Spleen (tissue), 7 donors: ENCODE measurements at regions not wholly inside any gene's neighbourhood (a gene's known extent, or its start where the extent isn't known, plus 50 kb on each side); places are given as distances from the start of the nearest gene placed in this dataset.

Experiments
- POLR2A ChIP-seq, 3 donors: fragments of 450-650 bp; IDR thresholded peaks; one replicate each; pipeline ENCODE4 v1.5.1; 2017; ENCODE audit warnings: antibody characterized with exemption in 3 of 3, mild to moderate bottlenecking in 1 of 3
- POLR2AphosphoS5 ChIP-seq, 3 donors: sonication (generic); formaldehyde crosslinking; IDR thresholded peaks; one replicate each; pipeline ENCODE4 v1.5.1; 2017; ENCODE audit warnings: antibody characterized with exemption in 3 of 3
- TF ChIP-seq, protein P1 (sequence below), 11 experiments: fragments of 200-600 bp in 7 of 11; fragments of 450-650 bp in 4 of 11; sonication (generic) in 4 of 11; IDR thresholded peaks in 8 of 11; conservative IDR thresholded peaks in 3 of 11; 1 replicate in 7 of 11; 2 replicates in 4 of 11; pipeline versions ENCODE4 v1.4.0 to v1.8.0; 2016 to 2021; ENCODE audit warnings: antibody characterized with exemption in 11 of 11, inconsistent platforms in 4 of 11, mild to moderate bottlenecking in 1 of 11
- donor health status: DM: no; HTN: no; CAD: no; lungs with moderate emphysema.
- donor health status: DM: no; HTN: no; CAD: no.
- donor health status: DM: no; HTN: no; CAD: no.

DNA sequence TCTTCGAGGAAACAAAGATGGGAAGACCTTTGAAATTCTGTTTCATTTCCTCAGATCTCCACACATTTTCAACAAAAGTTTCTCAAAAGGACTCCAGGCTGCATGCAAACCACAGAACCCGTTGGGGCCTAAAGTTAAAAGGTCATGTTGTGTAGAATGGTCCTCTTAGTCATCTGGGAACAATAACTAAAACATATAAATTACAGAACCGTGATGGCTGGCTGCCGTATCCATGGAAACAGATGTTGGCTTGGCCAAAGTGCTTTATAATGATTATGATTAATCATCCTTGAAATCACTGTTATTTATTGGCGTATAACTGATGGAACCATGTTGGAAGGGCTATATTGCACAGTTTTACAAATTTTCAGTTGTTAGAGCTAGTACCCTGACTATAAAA is 182.8 kb upstream of the CRIM1 start:
- TF ChIP-seq POLR2A (IDR thresholded peaks at IDR 0.05) = no peak
- TF ChIP-seq, protein P1, sequence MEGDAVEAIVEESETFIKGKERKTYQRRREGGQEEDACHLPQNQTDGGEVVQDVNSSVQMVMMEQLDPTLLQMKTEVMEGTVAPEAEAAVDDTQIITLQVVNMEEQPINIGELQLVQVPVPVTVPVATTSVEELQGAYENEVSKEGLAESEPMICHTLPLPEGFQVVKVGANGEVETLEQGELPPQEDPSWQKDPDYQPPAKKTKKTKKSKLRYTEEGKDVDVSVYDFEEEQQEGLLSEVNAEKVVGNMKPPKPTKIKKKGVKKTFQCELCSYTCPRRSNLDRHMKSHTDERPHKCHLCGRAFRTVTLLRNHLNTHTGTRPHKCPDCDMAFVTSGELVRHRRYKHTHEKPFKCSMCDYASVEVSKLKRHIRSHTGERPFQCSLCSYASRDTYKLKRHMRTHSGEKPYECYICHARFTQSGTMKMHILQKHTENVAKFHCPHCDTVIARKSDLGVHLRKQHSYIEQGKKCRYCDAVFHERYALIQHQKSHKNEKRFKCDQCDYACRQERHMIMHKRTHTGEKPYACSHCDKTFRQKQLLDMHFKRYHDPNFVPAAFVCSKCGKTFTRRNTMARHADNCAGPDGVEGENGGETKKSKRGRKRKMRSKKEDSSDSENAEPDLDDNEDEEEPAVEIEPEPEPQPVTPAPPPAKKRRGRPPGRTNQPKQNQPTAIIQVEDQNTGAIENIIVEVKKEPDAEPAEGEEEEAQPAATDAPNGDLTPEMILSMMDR (IDR thresholded peaks at IDR 0.05 in 8 of 11, conservative IDR thresholded peaks at IDR 0.05 in 3 of 11) = no peak
- no peak for TF ChIP-seq POLR2AphosphoS5 (IDR thresholded peaks at IDR 0.05)
